GM12864 (cell line): ENCODE measurements at regions not wholly inside any gene's neighbourhood (a gene's known extent, or its start where the extent isn't known, plus 50 kb on each side); places are given as distances from the start of the nearest gene placed in this dataset.

Source experiments
- DNase-seq: peaks from one replicate; pipeline ENCODE4 v3.0.0-alpha.2; 2011; ENCODE audit warnings: low read depth
- H3K4me3 ChIP-seq: 2 replicates; pipeline ENCODE4 v1.5.1; 2011; ENCODE audit warnings: mild to moderate bottlenecking, low read depth, low read length, control low read depth
- CTCF ChIP-seq: IDR thresholded peaks from 2 replicates; pipeline ENCODE4 v1.5.1; 2011; ENCODE audit warnings: low read depth, mild to moderate bottlenecking, moderate library complexity, low read length, control low read depth, inconsistent platforms; ENCODE audit errors: missing control alignments

GRCh38 chr4:146998157-146998556 lies 52.5 kb upstream of the TTC29 start:
- H3K4me3 ChIP-seq, result no peak overlapping the region
- TF ChIP-seq CTCF, result no peak
- DNase-seq, result no peak

- TF ChIP-seq CTCF, result no peak
- no peak overlapping the region for H3K4me3 ChIP-seq
- DNase-seq, result no peak
Observed at GRCh38 chr4:147003956-147004809, 58.5 kb upstream of the TTC29 start.

- no peak overlapping the region for H3K4me3 ChIP-seq
- no peak for DNase-seq
- no peak for TF ChIP-seq CTCF
Observed at GRCh38 chr4:147006229-147006628, 60.6 kb upstream of the TTC29 start.

GRCh38 chr4:147009875-147010274 lies 64.2 kb upstream of the TTC29 start:
- TF ChIP-seq CTCF, result no peak
- no peak overlapping the region for H3K4me3 ChIP-seq
- no peak for DNase-seq

GRCh38 chr4:147011411-147011810 lies 65.7 kb upstream of the TTC29 start:
- no peak for TF ChIP-seq CTCF
- no peak for DNase-seq
- no peak overlapping the region for H3K4me3 ChIP-seq

- TF ChIP-seq CTCF, result no peak
- H3K4me3 ChIP-seq, result no peak overlapping the region
Observed at GRCh38 chr4:147012059-147012707, 66.5 kb upstream of the TTC29 start.

GRCh38 chr4:147014946-147015345 lies 69.3 kb upstream of the TTC29 start:
- TF ChIP-seq CTCF, result no peak
- no peak for DNase-seq
- H3K4me3 ChIP-seq, result no peak overlapping the region

More at GRCh38 chr4:147012059-147012707, 66.5 kb upstream of the TTC29 start:
- DNase-seq, result no peak
